PC-3 (cell line): ENCODE measurements at regions not wholly inside any gene's neighbourhood (a gene's known extent, or its start where the extent isn't known, plus 50 kb on each side); places are given as distances from the start of the nearest gene placed in this dataset.

Experiments
- ATAC-seq: fragments of 200-7000 bp; cut with Tn5 transposase; 2 replicates; pipeline ENCODE4 v1.9.1; 2020; ENCODE audit warnings: mild to moderate bottlenecking, moderate library complexity
- BruUV-seq: library from RNA; stranded (reverse); fragments of 400-500 nt; replicated peaks from 2 replicates; lab custom pipeline; 2021; lab: Mats Ljungman, UMichigan
- CTCF ChIA-PET: fragments of 300-600 bp; sonication (Branson Sonifier 250); formaldehyde crosslinking; loops from one replicate; lab custom pipeline; 2022; ENCODE audit warnings: antibody characterized with exemption; lab: Charles Lee
- POLR2A ChIA-PET: fragments of 300-600 bp; sonication (Branson Sonifier 250); formaldehyde crosslinking; loops from one replicate; lab custom pipeline; 2022; ENCODE audit warnings: antibody characterized with exemption; ENCODE audit not compliant: unreplicated experiment; lab: Charles Lee
- DNase-seq: peaks from one replicate; pipeline ENCODE4 v3.0.0-alpha.2; 2015
- H2AFZ ChIP-seq: fragments of 300-600 bp; sonication (generic); 2 replicates; pipeline ENCODE4 v1.6.0; 2016; ENCODE audit warnings: antibody characterized with exemption, low read length
- H3F3A ChIP-seq: fragments of 300-600 bp; sonication (generic); one replicate; pipeline ENCODE4 v1.6.0; 2017; ENCODE audit warnings: antibody characterized with exemption, low read length, control low read depth, mild to moderate bottlenecking; ENCODE audit not compliant: unreplicated experiment
- H3K27ac ChIP-seq: fragments of 300-600 bp; sonication (generic); 2 replicates; pipeline ENCODE4 v1.5.1; 2016; ENCODE audit warnings: mild to moderate bottlenecking, low read length
- H3K27me3 ChIP-seq: fragments of 300-600 bp; sonication (generic); 2 replicates; pipeline ENCODE4 v1.6.1; 2016; ENCODE audit warnings: low read length, mixed read lengths
- H3K36me3 ChIP-seq: fragments of 300-600 bp; sonication (generic); 2 replicates; pipeline ENCODE4 v1.6.1; 2016; ENCODE audit warnings: low read depth, mixed run types, low read length, mixed read lengths
- H3K4me1 ChIP-seq: fragments of 300-600 bp; sonication (generic); 2 replicates; pipeline ENCODE4 v1.5.1; 2016; ENCODE audit warnings: low read length; ENCODE audit not compliant: insufficient read depth
- H3K4me2 ChIP-seq: fragments of 300-600 bp; sonication (generic); 2 replicates; pipeline ENCODE4 v1.6.0; 2016; ENCODE audit warnings: low read length
- H3K4me3 ChIP-seq: fragments of 300-600 bp; sonication (generic); 2 replicates; pipeline ENCODE4 v1.5.1; 2016; ENCODE audit warnings: mild to moderate bottlenecking, low read length, mixed read lengths
- H3K79me2 ChIP-seq: fragments of 300-600 bp; sonication (generic); 2 replicates; pipeline ENCODE4 v1.6.1; 2017; ENCODE audit warnings: low read length, mixed read lengths
- H3K9ac ChIP-seq: fragments of 300-600 bp; sonication (generic); 2 replicates; pipeline ENCODE4 v1.6.0; 2016; ENCODE audit warnings: mild to moderate bottlenecking, low read length
- H3K9me2 ChIP-seq: fragments of 300-600 bp; sonication (generic); replicated peaks from 2 replicates; pipeline ENCODE4 v1.6.1; 2016; ENCODE audit warnings: mixed run types, low read length, mixed read lengths
- H3K9me3 ChIP-seq: fragments of 300-600 bp; sonication (generic); 2 replicates; pipeline ENCODE4 v1.6.1; 2016; ENCODE audit warnings: low read length, mixed read lengths
- H4K20me1 ChIP-seq: fragments of 300-600 bp; sonication (generic); 2 replicates; pipeline ENCODE4 v1.6.1; 2016; ENCODE audit warnings: low read length, mixed read lengths
- EZH2 ChIP-seq: fragments of 300-600 bp; sonication (generic); IDR thresholded peaks from one replicate; pipeline ENCODE4 v1.6.1; 2017; ENCODE audit warnings: antibody characterized with exemption, mild to moderate bottlenecking, low read length; ENCODE audit not compliant: unreplicated experiment
- EZH2phosphoT487 ChIP-seq: fragments of 300-600 bp; sonication (generic); IDR thresholded peaks from 2 replicates; pipeline ENCODE4 v1.6.1; 2018; ENCODE audit warnings: mild to moderate bottlenecking, antibody characterized with exemption, low read length, borderline replicate concordance
- intact Hi-C: fragments of 100-400 bp; cut with micrococcal nuclease; formaldehyde crosslinking; loops from 2 replicates; pipeline ENCODE4 v1.9.0; 2023
- TF ChIP-seq, protein P1 (sequence below): fragments of 300-600 bp; sonication (generic); conservative IDR thresholded peaks from 2 replicates; pipeline ENCODE4 v1.5.1; 2017; ENCODE audit warnings: antibody characterized with exemption, low read depth, mild to moderate bottlenecking, low read length

DNA sequence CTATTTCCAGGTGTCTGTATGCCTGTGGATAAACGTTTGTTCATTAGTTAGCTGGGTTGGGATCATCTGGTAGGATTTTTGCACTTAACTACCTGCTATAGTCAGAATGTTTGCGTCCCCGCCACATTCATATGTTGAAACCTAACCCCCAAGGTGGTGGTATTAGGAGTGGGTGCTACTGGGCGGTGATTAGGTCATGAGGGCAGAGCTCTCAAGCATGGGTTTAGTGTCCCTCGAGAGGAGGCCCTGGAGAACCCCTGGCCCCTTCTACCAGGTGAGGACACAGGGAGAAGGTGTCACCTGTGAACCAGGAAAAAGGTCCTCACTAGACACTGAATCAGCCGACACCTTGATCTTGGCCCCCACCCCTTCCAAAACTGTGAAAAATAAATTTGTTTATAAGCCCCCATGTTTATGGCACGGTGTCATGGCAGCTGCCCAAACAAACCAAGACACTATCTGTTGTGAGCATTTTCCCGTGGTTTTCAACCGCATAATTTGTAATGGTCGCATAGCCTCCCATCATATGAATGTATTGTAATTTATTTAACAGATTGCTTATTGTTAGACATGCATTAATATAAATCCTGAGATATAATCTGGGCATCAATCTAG, 92.7 kb upstream of the TRIM2 start:
- ATAC-seq (no peak), DNase-seq (no peak)
- no peak for TF ChIP-seq EZH2phosphoT487
- TF ChIP-seq, protein P1, sequence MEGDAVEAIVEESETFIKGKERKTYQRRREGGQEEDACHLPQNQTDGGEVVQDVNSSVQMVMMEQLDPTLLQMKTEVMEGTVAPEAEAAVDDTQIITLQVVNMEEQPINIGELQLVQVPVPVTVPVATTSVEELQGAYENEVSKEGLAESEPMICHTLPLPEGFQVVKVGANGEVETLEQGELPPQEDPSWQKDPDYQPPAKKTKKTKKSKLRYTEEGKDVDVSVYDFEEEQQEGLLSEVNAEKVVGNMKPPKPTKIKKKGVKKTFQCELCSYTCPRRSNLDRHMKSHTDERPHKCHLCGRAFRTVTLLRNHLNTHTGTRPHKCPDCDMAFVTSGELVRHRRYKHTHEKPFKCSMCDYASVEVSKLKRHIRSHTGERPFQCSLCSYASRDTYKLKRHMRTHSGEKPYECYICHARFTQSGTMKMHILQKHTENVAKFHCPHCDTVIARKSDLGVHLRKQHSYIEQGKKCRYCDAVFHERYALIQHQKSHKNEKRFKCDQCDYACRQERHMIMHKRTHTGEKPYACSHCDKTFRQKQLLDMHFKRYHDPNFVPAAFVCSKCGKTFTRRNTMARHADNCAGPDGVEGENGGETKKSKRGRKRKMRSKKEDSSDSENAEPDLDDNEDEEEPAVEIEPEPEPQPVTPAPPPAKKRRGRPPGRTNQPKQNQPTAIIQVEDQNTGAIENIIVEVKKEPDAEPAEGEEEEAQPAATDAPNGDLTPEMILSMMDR, result no peak
- TF ChIP-seq EZH2, result no peak
- no peak overlapping the region for H2AFZ ChIP-seq
- H4K20me1 ChIP-seq, result no peaks in the 10 kb centered on the region
- H3K9me3 ChIP-seq, result no peaks in the 10 kb centered on the region
- intact Hi-C loops, result no loop called here
- ChIA-PET POLR2A (no interaction called here), CTCF (no interaction called here)
- no peaks in the 10 kb centered on the region for H3K79me2 ChIP-seq
- no peak overlapping the region for H3K9ac ChIP-seq
- no peak overlapping the region for H3K27ac ChIP-seq
- no peaks in the 10 kb centered on the region for H3F3A ChIP-seq
- H3K27me3 ChIP-seq, result no peaks in the 10 kb centered on the region
- no peaks in the 10 kb centered on the region for H3K9me2 ChIP-seq
- no peaks in the 10 kb centered on the region for H3K36me3 ChIP-seq
- H3K4me3 ChIP-seq, result no peak overlapping the region
- BruUV-seq, result no TSS peak
- no peak overlapping the region for H3K4me2 ChIP-seq
- H3K4me1 ChIP-seq, result peaks cover 23% of the 10 kb centered on the region

DNA sequence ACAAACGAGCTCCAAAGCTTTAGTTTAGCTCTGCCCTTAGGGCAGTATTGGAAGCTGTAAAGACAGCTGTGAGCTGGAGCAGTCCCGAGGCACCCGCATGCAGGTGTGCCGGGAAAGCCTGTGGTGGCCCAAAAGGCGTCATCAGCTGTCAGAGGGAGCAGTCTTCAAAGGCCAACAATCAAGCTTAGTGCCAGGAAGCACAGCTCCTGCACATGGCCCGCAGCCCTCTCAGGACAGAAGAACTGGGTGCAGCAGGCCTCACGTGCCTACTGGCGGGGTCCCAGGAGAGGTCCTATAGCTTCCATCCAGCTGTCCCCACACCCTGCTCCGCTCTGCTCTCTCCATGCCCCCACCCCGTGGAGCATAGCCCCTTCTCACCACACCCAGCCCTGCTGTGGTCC, 92.2 kb upstream of the TRIM2 start:
- POLR2A ChIA-PET, result no interaction called here
- CTCF ChIA-PET, result no interaction called here
- ATAC-seq, result no peak

More for the DNA sequence above, 92.2 kb upstream of the TRIM2 start:
- Histone ChIP-seq H3K9me3 (no peaks in the 10 kb centered on the region), H3K9ac (no peak overlapping the region), H2AFZ (no peak overlapping the region), H3K4me1 (peaks cover 23% of the 10 kb centered on the region), H3K4me3 (no peak overlapping the region), H3K36me3 (no peaks in the 10 kb centered on the region), H3K4me2 (no peak overlapping the region), H3K27ac (no peak overlapping the region), H3K27me3 (no peaks in the 10 kb centered on the region), H3K9me2 (no peaks in the 10 kb centered on the region), H4K20me1 (no peaks in the 10 kb centered on the region), H3F3A (no peaks in the 10 kb centered on the region), H3K79me2 (no peaks in the 10 kb centered on the region)
- no TSS peak for BruUV-seq
- TF ChIP-seq EZH2, result no peak
- no peak for TF ChIP-seq EZH2phosphoT487
- TF ChIP-seq, protein P1, result no peak
- no peak for DNase-seq
- intact Hi-C loops, result no loop called here
